Duodenal mucosa (tissue), 2 donors: ENCODE measurements at regions not wholly inside any gene's neighbourhood (a gene's known extent, or its start where the extent isn't known, plus 50 kb on each side); places are given as distances from the start of the nearest gene placed in this dataset.

Experiments used
- H3K27ac ChIP-seq: one replicate; pipeline ENCODE4 v1.7.0; 2013; ENCODE audit warnings: low read depth, low read length
- H3K27me3 ChIP-seq, 2 donors: one replicate each; pipeline ENCODE4 v1.7.0; 2013; ENCODE audit warnings: low read length in 2 of 2, control low read depth in 1 of 2; ENCODE audit not compliant: insufficient read depth in 2 of 2, control insufficient read depth in 1 of 2
- H3K36me3 ChIP-seq, 2 donors: one replicate each; pipeline ENCODE4 v1.7.0; 2013; ENCODE audit warnings: low read length in 2 of 2, control low read depth in 1 of 2; ENCODE audit not compliant: insufficient read depth in 2 of 2, control insufficient read depth in 1 of 2
- H3K4me1 ChIP-seq, 2 donors: one replicate each; pipeline ENCODE4 v1.7.0; 2013; ENCODE audit warnings: low read length in 2 of 2, control low read depth in 1 of 2; ENCODE audit not compliant: insufficient read depth in 2 of 2, control insufficient read depth in 1 of 2
- H3K4me3 ChIP-seq, 2 donors: one replicate each; pipeline ENCODE4 v1.7.0; 2013; ENCODE audit warnings: low read length in 2 of 2, low read depth in 1 of 2
- H3K9ac ChIP-seq, 2 donors: one replicate each; pipeline ENCODE4 v1.7.0; 2013; ENCODE audit warnings: low read length in 2 of 2, low read depth in 1 of 2
- H3K9me3 ChIP-seq, 2 donors: one replicate each; pipeline ENCODE4 v1.7.0; 2013; ENCODE audit warnings: low read length in 2 of 2, control low read depth in 1 of 2; ENCODE audit not compliant: control insufficient read depth in 1 of 2

DNA sequence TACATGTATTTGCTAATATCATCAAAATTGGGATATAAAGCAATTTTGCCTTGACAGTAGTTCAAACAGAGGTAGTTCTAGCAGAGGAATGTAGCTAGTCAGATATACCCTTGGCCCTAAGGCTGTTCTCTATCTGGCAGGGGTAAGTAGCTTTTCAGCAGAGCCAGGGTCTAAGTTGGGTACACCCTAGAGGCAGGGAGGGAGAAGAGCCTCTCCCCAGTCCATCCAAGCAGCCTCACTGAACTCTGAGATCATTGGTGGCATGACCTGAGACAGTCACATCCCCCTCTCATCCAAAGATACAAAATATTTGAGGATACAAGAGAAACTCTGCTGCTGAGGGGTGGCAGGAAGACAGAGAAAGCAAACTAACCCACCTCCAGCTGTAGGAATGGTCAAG is 343.7 kb downstream of the DHX15 start:
- Histone ChIP-seq H3K27ac (no peak overlapping the region), H3K9me3 (no peaks in the 10 kb centered on the region), H3K9ac (no peak overlapping the region), H3K36me3 (no peaks in the 10 kb centered on the region), H3K4me3 (no peak overlapping the region), H3K4me1 (peaks cover 5 to 6% of the 10 kb centered on the region in 2 donors), H3K27me3 (no peaks in the 10 kb centered on the region)

DNA sequence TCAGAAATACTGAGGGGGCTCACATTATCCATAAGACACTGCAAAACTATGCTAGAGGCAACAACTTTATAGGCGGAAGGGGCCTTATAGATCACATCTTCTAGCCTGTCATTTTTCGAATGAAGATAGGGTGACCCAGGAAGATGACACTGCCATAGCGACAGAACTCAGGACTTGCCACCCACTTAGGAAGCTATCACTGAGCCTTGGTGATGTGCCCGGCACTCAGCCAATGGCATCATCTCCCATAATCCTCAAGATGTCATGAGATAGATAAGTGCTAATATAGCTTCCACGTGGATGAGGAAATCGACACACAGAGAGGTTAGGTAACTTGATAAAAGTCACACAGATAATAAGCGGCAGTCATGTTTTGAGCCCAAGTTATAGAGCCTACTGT is 346.6 kb downstream of the DHX15 start:
- H3K27ac ChIP-seq, result no peak overlapping the region
- H3K9ac ChIP-seq, result no peak overlapping the region
- peaks cover 9 to 11% of the 10 kb centered on the region in 2 donors for H3K4me1 ChIP-seq
- no peaks in the 10 kb centered on the region for H3K36me3 ChIP-seq
- H3K4me3 ChIP-seq, result no peak overlapping the region
- H3K9me3 ChIP-seq, result no peaks in the 10 kb centered on the region
- H3K27me3 ChIP-seq, result no peaks in the 10 kb centered on the region

- Histone ChIP-seq H3K36me3 (no peaks in the 10 kb centered on the region), H3K9ac (no peak overlapping the region), H3K27ac (no peak overlapping the region), H3K4me3 (no peak overlapping the region), H3K4me1 (peaks cover 9 to 11% of the 10 kb centered on the region in 2 donors), H3K27me3 (no peaks in the 10 kb centered on the region), H3K9me3 (no peaks in the 10 kb centered on the region)
These were observed 346.7 kb upstream of the PPARGC1A start for GRCh38 chr4:24236532-24236931.

- peaks cover 9 to 11% of the 10 kb centered on the region in 2 donors for H3K4me1 ChIP-seq
- H3K36me3 ChIP-seq, result no peaks in the 10 kb centered on the region
- H3K9ac ChIP-seq, result no peak overlapping the region
- no peak overlapping the region for H3K4me3 ChIP-seq
- H3K27ac ChIP-seq, result no peak overlapping the region
- no peaks in the 10 kb centered on the region for H3K27me3 ChIP-seq
- no peaks in the 10 kb centered on the region for H3K9me3 ChIP-seq
These were observed 346.3 kb upstream of the PPARGC1A start for GRCh38 chr4:24236120-24236519.

GRCh38 chr4:24235618-24236017 is 345.8 kb upstream of the PPARGC1A start:
- no peak overlapping the region for H3K4me3 ChIP-seq
- H3K9me3 ChIP-seq, result no peaks in the 10 kb centered on the region
- H3K36me3 ChIP-seq, result no peaks in the 10 kb centered on the region
- no peak overlapping the region for H3K27ac ChIP-seq
- H3K27me3 ChIP-seq, result no peaks in the 10 kb centered on the region
- peaks cover 9 to 11% of the 10 kb centered on the region in 2 donors for H3K4me1 ChIP-seq
- no peak overlapping the region for H3K9ac ChIP-seq

GRCh38 chr4:24234288-24234848 is 344.5 kb upstream of the PPARGC1A start:
- no peaks in the 10 kb centered on the region for H3K9me3 ChIP-seq
- H3K27ac ChIP-seq, result no peak overlapping the region
- no peaks in the 10 kb centered on the region for H3K27me3 ChIP-seq
- no peaks in the 10 kb centered on the region for H3K36me3 ChIP-seq
- peaks cover 9 to 11% of the 10 kb centered on the region in 2 donors for H3K4me1 ChIP-seq
- no peak overlapping the region for H3K4me3 ChIP-seq
- H3K9ac ChIP-seq, result no peak overlapping the region

DNA sequence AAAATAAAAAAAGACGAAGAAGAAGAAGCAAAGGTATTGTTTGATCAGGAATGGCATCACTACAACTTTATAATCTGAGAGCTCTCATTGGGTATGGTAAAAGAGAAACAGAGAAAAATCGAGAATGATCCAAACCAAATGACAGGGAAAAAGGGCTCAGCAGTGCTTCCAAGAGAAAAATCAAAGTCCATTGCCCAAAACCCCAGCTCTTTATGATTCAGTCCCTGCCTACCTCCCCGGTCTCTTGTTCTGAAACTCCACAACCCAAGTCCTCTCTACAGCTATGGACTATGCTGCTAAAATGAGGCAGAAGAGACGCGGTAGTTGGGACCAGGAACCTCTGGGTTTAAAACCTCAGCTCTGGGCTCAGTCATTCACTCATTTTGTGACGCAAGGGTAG is 341.1 kb upstream of the PPARGC1A start:
- no peak overlapping the region for H3K4me3 ChIP-seq
- no peaks in the 10 kb centered on the region for H3K9me3 ChIP-seq
- no peaks in the 10 kb centered on the region for H3K27me3 ChIP-seq
- H3K9ac ChIP-seq, result no peak overlapping the region
- H3K4me1 ChIP-seq, result peaks cover 7 to 8% of the 10 kb centered on the region in 2 donors
- H3K27ac ChIP-seq, result no peak overlapping the region
- H3K36me3 ChIP-seq, result no peaks in the 10 kb centered on the region

GRCh38 chr4:24229978-24230377 is 340.1 kb upstream of the PPARGC1A start:
- H3K36me3 ChIP-seq, result no peaks in the 10 kb centered on the region
- H3K27ac ChIP-seq, result no peak overlapping the region

DNA sequence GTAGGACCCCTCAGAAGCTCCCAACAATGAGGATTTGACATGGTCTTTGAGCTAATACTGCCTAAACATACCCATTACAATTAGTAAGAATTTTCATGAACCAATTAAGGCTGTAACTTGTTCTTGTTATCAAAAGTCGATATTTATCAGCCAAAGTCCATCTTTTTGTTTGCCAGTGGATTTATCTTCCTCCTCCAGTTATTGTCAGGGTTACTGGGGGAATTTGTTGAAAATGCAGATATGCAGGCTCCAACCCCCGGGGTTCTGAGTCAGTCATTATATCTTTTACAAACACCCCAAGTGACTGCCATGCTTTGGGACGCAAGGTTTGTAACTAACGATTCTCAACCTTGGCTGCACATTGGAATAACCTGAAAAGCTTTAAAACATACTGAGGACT is 338.8 kb upstream of the PPARGC1A start:
- no peak overlapping the region for H3K9ac ChIP-seq
- H3K36me3 ChIP-seq, result no peaks in the 10 kb centered on the region
- no peaks in the 10 kb centered on the region for H3K9me3 ChIP-seq
- H3K4me3 ChIP-seq, result no peak overlapping the region
- no peaks in the 10 kb centered on the region for H3K4me1 ChIP-seq
- H3K27me3 ChIP-seq, result no peaks in the 10 kb centered on the region
- H3K27ac ChIP-seq, result no peak overlapping the region

More at GRCh38 chr4:24229978-24230377, 340.1 kb upstream of the PPARGC1A start:
- H3K9me3 ChIP-seq, result no peaks in the 10 kb centered on the region
- no peak overlapping the region for H3K4me3 ChIP-seq
- no peaks in the 10 kb centered on the region for H3K4me1 ChIP-seq
- no peaks in the 10 kb centered on the region for H3K27me3 ChIP-seq
- H3K9ac ChIP-seq, result no peak overlapping the region

GRCh38 chr4:24226667-24227066 is 336.8 kb upstream of the PPARGC1A start:
- no peaks in the 10 kb centered on the region for H3K9me3 ChIP-seq
- no peak overlapping the region for H3K4me3 ChIP-seq
- H3K9ac ChIP-seq, result no peak overlapping the region
- H3K4me1 ChIP-seq, result no peaks in the 10 kb centered on the region
- no peaks in the 10 kb centered on the region for H3K36me3 ChIP-seq
- H3K27me3 ChIP-seq, result no peaks in the 10 kb centered on the region
- H3K27ac ChIP-seq, result no peak overlapping the region

DNA sequence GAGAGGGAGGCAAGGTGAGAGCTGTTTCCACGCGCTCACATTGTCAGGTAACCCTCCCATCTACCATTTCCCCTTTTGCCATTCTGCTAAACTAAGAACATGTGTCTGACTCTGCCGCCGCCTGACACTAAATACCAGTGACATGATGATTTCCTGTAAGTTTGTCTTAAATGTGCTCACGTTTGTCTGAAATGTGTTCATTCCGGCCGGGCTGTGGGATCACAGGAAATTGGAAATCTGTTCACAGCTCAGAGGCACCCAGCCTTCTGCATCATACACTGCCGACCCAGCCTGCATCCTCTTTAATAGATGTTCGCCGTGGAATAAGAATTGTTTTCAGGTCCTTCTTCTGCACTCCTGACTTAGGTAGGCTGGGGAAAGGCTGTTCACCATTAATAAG is 336.2 kb upstream of the PPARGC1A start:
- H3K27me3 ChIP-seq, result no peaks in the 10 kb centered on the region
- no peak overlapping the region for H3K4me3 ChIP-seq

More for the DNA sequence above, 336.2 kb upstream of the PPARGC1A start:
- Histone ChIP-seq H3K4me1 (no peaks in the 10 kb centered on the region), H3K9ac (no peak overlapping the region), H3K36me3 (no peaks in the 10 kb centered on the region), H3K9me3 (no peaks in the 10 kb centered on the region), H3K27ac (no peak overlapping the region)
